Adrenal gland (tissue), 5 donors: ENCODE measurements at regions not wholly inside any gene's neighbourhood (a gene's known extent, or its start where the extent isn't known, plus 50 kb on each side); places are given as distances from the start of the nearest gene placed in this dataset.

Source experiments
- CTCF ChIP-seq, 6 experiments: fragments of 450-650 bp in 4 of 6; fragments of 200-600 bp in 2 of 6; sonication (generic) in 1 of 6; IDR thresholded peaks; 1 replicate in 5 of 6; 2 replicates in 1 of 6; pipeline versions ENCODE4 v1.5.1 to v1.8.0; 2016 to 2021; ENCODE audit warnings: antibody characterized with exemption in 6 of 6, mild to moderate bottlenecking in 2 of 6, moderate library complexity in 1 of 6
- POLR2A ChIP-seq, 2 donors: fragments of 450-650 bp; IDR thresholded peaks; one replicate each; pipeline ENCODE4 v1.6.1; 2017; ENCODE audit warnings: antibody characterized with exemption in 2 of 2, mild to moderate bottlenecking in 2 of 2, moderate library complexity in 1 of 2
- donor health status: DM: no; HTN: no; CAD: no.

- no peak for TF ChIP-seq CTCF (IDR thresholded peaks at IDR 0.05)
- TF ChIP-seq POLR2A (IDR thresholded peaks at IDR 0.05): no peak
These were observed 494.0 kb downstream of the PDGFC start for GRCh38 chr4:156477636-156478035.
